ENCODE measurements at regions not wholly inside any gene's neighbourhood (a gene's known extent, or its start where the extent isn't known, plus 50 kb on each side); places are given as distances from the start of the nearest gene placed in this dataset.
A peak's percentile ranks its signal among the peaks of the same experiment; 100 is the strongest.

DNA sequence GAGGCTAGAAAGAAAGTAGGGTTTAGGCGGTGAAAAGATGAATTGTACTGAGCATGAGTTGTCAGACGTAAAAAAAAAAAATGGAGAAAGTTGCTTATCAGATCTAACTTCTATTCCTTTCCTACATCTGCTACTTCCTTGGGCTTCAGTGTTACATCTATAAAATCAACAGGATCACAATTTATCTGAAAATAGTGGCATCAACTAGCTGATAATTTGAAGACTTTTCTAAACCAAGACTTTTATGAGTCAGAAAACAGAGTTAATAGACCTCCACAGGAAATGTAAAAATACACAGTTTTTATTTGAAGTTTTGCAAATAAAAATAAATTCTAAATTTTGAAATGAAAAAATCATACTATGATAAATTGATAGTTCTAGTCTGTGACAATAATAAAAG is 399.8 kb downstream of the GRB14 start:
- H3K27me3 ChIP-seq (replicated peaks; ENCODE audit: insufficient read depth) = no peaks in the 10 kb centered on the region
- H3K4me3 ChIP-seq = no peak overlapping the region
- H4K20me1 ChIP-seq (ENCODE audit: insufficient read depth) = no peaks in the 10 kb centered on the region
- DNase-seq = no peak
- H3K36me3 ChIP-seq (ENCODE audit: low read depth) = no peaks in the 10 kb centered on the region
- H3K9me2 ChIP-seq (ENCODE audit: insufficient read depth) = 0 out of 2 replicates have a peak, but pooled peaks cover 4% of the 10 kb centered on the region
- H3K4me2 ChIP-seq (ENCODE audit: unreplicated experiment) = no peak overlapping the region
- H3K4me1 ChIP-seq (ENCODE audit: insufficient read depth) = no peaks in the 10 kb centered on the region
- 76 to 80% methylated on average over 2 of the region's 2 CpGs for WGBS, 2 experiments (ENCODE audit: low coverage in 1 of 2, low lambda C conversion rate in 2 of 2, missing lambda C conversion rate in 2 of 2)
- TF ChIP-seq EZH2phosphoT487 (IDR thresholded peaks at IDR 0.05; ENCODE audit: insufficient read depth, low read depth) = no peak
- TF ChIP-seq EZH2 (IDR thresholded peaks at IDR 0.05; ENCODE audit: insufficient read depth, poor library complexity, severe bottlenecking) = no peak
- H3F3A ChIP-seq (ENCODE audit: insufficient read depth) = no peaks in the 10 kb centered on the region
- no peak overlapping the region for H3K27ac ChIP-seq
- no peak overlapping the region for H2AFZ ChIP-seq
- H3K9me3 ChIP-seq (ENCODE audit: low read depth) = no peaks in the 10 kb centered on the region
- in situ Hi-C loops (cut with MboI) = no loop called here
- no peak overlapping the region for H3K9ac ChIP-seq
- no peaks in the 10 kb centered on the region for H3K79me2 ChIP-seq (ENCODE audit: insufficient read depth)

- 66 to 73% methylated on average over 4 of the region's 4 CpGs for WGBS, 2 experiments (ENCODE audit: low coverage in 1 of 2, low lambda C conversion rate in 2 of 2, missing lambda C conversion rate in 2 of 2)
- Histone ChIP-seq H3K4me2 (ENCODE audit: unreplicated experiment) (no peak overlapping the region), H3K27me3 (replicated peaks; ENCODE audit: insufficient read depth) (no peaks in the 10 kb centered on the region), H3K4me1 (ENCODE audit: insufficient read depth) (no peaks in the 10 kb centered on the region), H3K36me3 (ENCODE audit: low read depth) (no peaks in the 10 kb centered on the region), H3K27ac (no peak overlapping the region), H2AFZ (no peak overlapping the region), H4K20me1 (ENCODE audit: insufficient read depth) (no peaks in the 10 kb centered on the region), H3K9ac (no peak overlapping the region), H3K9me2 (ENCODE audit: insufficient read depth) (0 out of 2 replicates have a peak, but pooled peaks cover 4% of the 10 kb centered on the region), H3K4me3 (no peak overlapping the region), H3K79me2 (ENCODE audit: insufficient read depth) (no peaks in the 10 kb centered on the region), H3F3A (ENCODE audit: insufficient read depth) (no peaks in the 10 kb centered on the region), H3K9me3 (ENCODE audit: low read depth) (no peaks in the 10 kb centered on the region)
- DNase-seq = no peak
- in situ Hi-C loops (cut with MboI) = no loop called here
- no peak for TF ChIP-seq EZH2phosphoT487 (IDR thresholded peaks at IDR 0.05; ENCODE audit: insufficient read depth, low read depth)
These were observed 401.0 kb downstream of the GRB14 start for GRCh38 chr2:164220265-164220664.

GRCh38 chr2:164213916-164214315 is 407.4 kb downstream of the GRB14 start:
- no peaks in the 10 kb centered on the region for H3K36me3 ChIP-seq (ENCODE audit: low read depth)

GRCh38 chr2:164205347-164205746 is 415.9 kb downstream of the GRB14 start:
- Histone ChIP-seq H3K4me1 (ENCODE audit: insufficient read depth) (peaks cover 16% of the 10 kb centered on the region), H3K9me2 (ENCODE audit: insufficient read depth) (no peaks in the 10 kb centered on the region), H3K27ac (no peak overlapping the region), H3K36me3 (ENCODE audit: low read depth) (no peaks in the 10 kb centered on the region), H3K4me3 (no peak overlapping the region), H3K9me3 (ENCODE audit: low read depth) (no peaks in the 10 kb centered on the region), H4K20me1 (ENCODE audit: insufficient read depth) (no peaks in the 10 kb centered on the region), H3F3A (ENCODE audit: insufficient read depth) (no peaks in the 10 kb centered on the region), H2AFZ (no peak overlapping the region), H3K79me2 (ENCODE audit: insufficient read depth) (no peaks in the 10 kb centered on the region), H3K27me3 (replicated peaks; ENCODE audit: insufficient read depth) (no peaks in the 10 kb centered on the region), H3K9ac (no peak overlapping the region), H3K4me2 (ENCODE audit: unreplicated experiment) (peak overlapping the region; percentile 60)
- peak; percentile 73 for DNase-seq
- in situ Hi-C loops (cut with MboI) = no loop called here
- 0% methylated on average over 1 of the region's 1 CpG for WGBS, 2 experiments (ENCODE audit: low coverage in 1 of 2, low lambda C conversion rate in 2 of 2, missing lambda C conversion rate in 2 of 2)
- TF ChIP-seq EZH2 (IDR thresholded peaks at IDR 0.05; ENCODE audit: insufficient read depth, poor library complexity, severe bottlenecking) (no peak), EZH2phosphoT487 (IDR thresholded peaks at IDR 0.05; ENCODE audit: insufficient read depth, low read depth) (no peak)

More at GRCh38 chr2:164213916-164214315, 407.4 kb downstream of the GRB14 start:
- Histone ChIP-seq H3F3A (ENCODE audit: insufficient read depth) (no peaks in the 10 kb centered on the region), H3K79me2 (ENCODE audit: insufficient read depth) (no peaks in the 10 kb centered on the region), H3K9ac (no peak overlapping the region), H4K20me1 (ENCODE audit: insufficient read depth) (no peaks in the 10 kb centered on the region), H3K4me2 (ENCODE audit: unreplicated experiment) (no peak overlapping the region), H3K4me3 (no peak overlapping the region), H3K27me3 (replicated peaks; ENCODE audit: insufficient read depth) (no peaks in the 10 kb centered on the region), H2AFZ (no peak overlapping the region), H3K27ac (no peak overlapping the region), H3K4me1 (ENCODE audit: insufficient read depth) (no peaks in the 10 kb centered on the region), H3K9me2 (ENCODE audit: insufficient read depth) (no peaks in the 10 kb centered on the region), H3K9me3 (ENCODE audit: low read depth) (no peaks in the 10 kb centered on the region)
- 19 to 29% methylated on average over 1 of the region's 1 CpG for WGBS, 2 experiments (ENCODE audit: low coverage in 1 of 2, low lambda C conversion rate in 2 of 2, missing lambda C conversion rate in 2 of 2)
- TF ChIP-seq EZH2phosphoT487 (IDR thresholded peaks at IDR 0.05; ENCODE audit: insufficient read depth, low read depth) = no peak
- no peak for TF ChIP-seq EZH2 (IDR thresholded peaks at IDR 0.05; ENCODE audit: insufficient read depth, poor library complexity, severe bottlenecking)
- DNase-seq = no peak
- in situ Hi-C loops (cut with MboI) = no loop called here

GRCh38 chr2:164203131-164203530 is 418.2 kb downstream of the GRB14 start:
- Histone ChIP-seq H3K4me2 (ENCODE audit: unreplicated experiment) (no peak overlapping the region), H3K9ac (no peak overlapping the region), H2AFZ (no peak overlapping the region), H3K9me2 (ENCODE audit: insufficient read depth) (no peaks in the 10 kb centered on the region), H3K9me3 (ENCODE audit: low read depth) (no peaks in the 10 kb centered on the region), H3K27ac (no peak overlapping the region), H4K20me1 (ENCODE audit: insufficient read depth) (no peaks in the 10 kb centered on the region), H3K79me2 (ENCODE audit: insufficient read depth) (no peaks in the 10 kb centered on the region), H3F3A (ENCODE audit: insufficient read depth) (no peaks in the 10 kb centered on the region), H3K27me3 (replicated peaks; ENCODE audit: insufficient read depth) (no peaks in the 10 kb centered on the region), H3K4me3 (no peak overlapping the region), H3K4me1 (ENCODE audit: insufficient read depth) (peaks cover 16% of the 10 kb centered on the region), H3K36me3 (ENCODE audit: low read depth) (no peaks in the 10 kb centered on the region)
- in situ Hi-C loops (cut with MboI) = no loop called here
- 43 to 46% methylated on average over 3 of the region's 3 CpGs for WGBS, 2 experiments (ENCODE audit: low coverage in 1 of 2, low lambda C conversion rate in 2 of 2, missing lambda C conversion rate in 2 of 2)
- TF ChIP-seq EZH2 (IDR thresholded peaks at IDR 0.05; ENCODE audit: insufficient read depth, poor library complexity, severe bottlenecking) (no peak), EZH2phosphoT487 (IDR thresholded peaks at IDR 0.05; ENCODE audit: insufficient read depth, low read depth) (no peak)
- peak; percentile 49 for DNase-seq
